ENCODE measurements at regions not wholly inside any gene's neighbourhood (a gene's known extent, or its start where the extent isn't known, plus 50 kb on each side); places are given as distances from the start of the nearest gene placed in this dataset.

GRCh38 chr20:18922251-18922650 is 108.7 kb downstream of the SCP2D1 start:
- Mint-ChIP-seq H3K4me3 (no peak overlapping the region), H3K9me3 (no peaks in the 10 kb centered on the region), H3K4me1 (ENCODE audit: low read depth) (no peaks in the 10 kb centered on the region), H3K36me3 (ENCODE audit: insufficient read depth) (no peaks in the 10 kb centered on the region), H3K27me3 (ENCODE audit: low read depth) (no peaks in the 10 kb centered on the region)
- no peak for DNase-seq
- ATAC-seq, result no peak

- no peak for ATAC-seq
- H3K4me3 Mint-ChIP-seq, result no peak overlapping the region
- no peaks in the 10 kb centered on the region for H3K4me1 Mint-ChIP-seq (ENCODE audit: low read depth)
- no peaks in the 10 kb centered on the region for H3K27me3 Mint-ChIP-seq (ENCODE audit: low read depth)
- DNase-seq, result no peak
- H3K36me3 Mint-ChIP-seq (ENCODE audit: insufficient read depth), result no peaks in the 10 kb centered on the region
- H3K9me3 Mint-ChIP-seq, result no peaks in the 10 kb centered on the region
These were observed 109.3 kb downstream of the SCP2D1 start for GRCh38 chr20:18922898-18923297.

- Mint-ChIP-seq H3K9me3 (no peaks in the 10 kb centered on the region), H3K4me1 (ENCODE audit: low read depth) (no peaks in the 10 kb centered on the region), H3K4me3 (no peak overlapping the region), H3K27me3 (ENCODE audit: low read depth) (no peaks in the 10 kb centered on the region), H3K36me3 (ENCODE audit: insufficient read depth) (no peaks in the 10 kb centered on the region)
- DNase-seq (no peak), ATAC-seq (no peak)
These were observed 113.4 kb downstream of the SCP2D1 start for GRCh38 chr20:18926965-18927364.

GRCh38 chr20:18928626-18929025 is 115.0 kb downstream of the SCP2D1 start:
- no peaks in the 10 kb centered on the region for H3K36me3 Mint-ChIP-seq (ENCODE audit: insufficient read depth)
- no peaks in the 10 kb centered on the region for H3K9me3 Mint-ChIP-seq
- DNase-seq, result no peak
- no peak overlapping the region for H3K4me3 Mint-ChIP-seq
- no peak for ATAC-seq
- H3K4me1 Mint-ChIP-seq (ENCODE audit: low read depth), result no peaks in the 10 kb centered on the region
- peaks cover 3% of the 10 kb centered on the region for H3K27me3 Mint-ChIP-seq (ENCODE audit: low read depth)

GRCh38 chr20:18929800-18930199 is 116.2 kb downstream of the SCP2D1 start:
- Mint-ChIP-seq H3K27me3 (ENCODE audit: low read depth) (peaks cover 3% of the 10 kb centered on the region), H3K36me3 (ENCODE audit: insufficient read depth) (no peaks in the 10 kb centered on the region), H3K4me3 (no peak overlapping the region), H3K4me1 (ENCODE audit: low read depth) (no peaks in the 10 kb centered on the region), H3K9me3 (peaks cover 4% of the 10 kb centered on the region)
- ATAC-seq (no peak), DNase-seq (no peak)

GRCh38 chr20:18943542-18943941 is 130.0 kb downstream of the SCP2D1 start:
- DNase-seq (no peak), ATAC-seq (no peak)
- H3K27me3 Mint-ChIP-seq (ENCODE audit: low read depth), result peaks cover 4% of the 10 kb centered on the region
- H3K4me3 Mint-ChIP-seq, result no peak overlapping the region
- H3K36me3 Mint-ChIP-seq (ENCODE audit: insufficient read depth), result no peaks in the 10 kb centered on the region
- peaks cover 7% of the 10 kb centered on the region for H3K9me3 Mint-ChIP-seq
- no peaks in the 10 kb centered on the region for H3K4me1 Mint-ChIP-seq (ENCODE audit: low read depth)

- Mint-ChIP-seq H3K36me3 (ENCODE audit: insufficient read depth) (no peaks in the 10 kb centered on the region), H3K27me3 (ENCODE audit: low read depth) (peaks cover 1% of the 10 kb centered on the region), H3K4me1 (ENCODE audit: low read depth) (no peaks in the 10 kb centered on the region), H3K4me3 (no peak overlapping the region), H3K9me3 (peaks cover 7% of the 10 kb centered on the region)
- no peak for ATAC-seq
- DNase-seq, result no peak
These were observed 143.3 kb downstream of the SCP2D1 start for GRCh38 chr20:18956890-18957289.

GRCh38 chr20:18957328-18957727 is 143.7 kb downstream of the SCP2D1 start:
- Mint-ChIP-seq H3K9me3 (peaks cover 7% of the 10 kb centered on the region), H3K4me3 (no peak overlapping the region), H3K27me3 (ENCODE audit: low read depth) (peaks cover 1% of the 10 kb centered on the region), H3K36me3 (ENCODE audit: insufficient read depth) (no peaks in the 10 kb centered on the region), H3K4me1 (ENCODE audit: low read depth) (no peaks in the 10 kb centered on the region)
- no peak for DNase-seq
- no peak for ATAC-seq

GRCh38 chr20:18971121-18971520 is 157.5 kb downstream of the SCP2D1 start:
- Mint-ChIP-seq H3K9me3 (no peaks in the 10 kb centered on the region), H3K4me3 (no peak overlapping the region), H3K4me1 (ENCODE audit: low read depth) (no peaks in the 10 kb centered on the region), H3K36me3 (ENCODE audit: insufficient read depth) (no peaks in the 10 kb centered on the region), H3K27me3 (ENCODE audit: low read depth) (no peaks in the 10 kb centered on the region)
- no peak for ATAC-seq
- no peak for DNase-seq

- DNase-seq (no peak), ATAC-seq (no peak)
- Mint-ChIP-seq H3K4me1 (ENCODE audit: low read depth) (no peaks in the 10 kb centered on the region), H3K4me3 (no peak overlapping the region), H3K36me3 (ENCODE audit: insufficient read depth) (no peaks in the 10 kb centered on the region), H3K9me3 (no peaks in the 10 kb centered on the region), H3K27me3 (ENCODE audit: low read depth) (no peaks in the 10 kb centered on the region)
These were observed 158.0 kb downstream of the SCP2D1 start for GRCh38 chr20:18971574-18971973.

GRCh38 chr20:18972251-18972876 is 158.8 kb downstream of the SCP2D1 start:
- Mint-ChIP-seq H3K4me1 (ENCODE audit: low read depth) (no peaks in the 10 kb centered on the region), H3K4me3 (no peak overlapping the region), H3K9me3 (no peaks in the 10 kb centered on the region), H3K36me3 (ENCODE audit: insufficient read depth) (no peaks in the 10 kb centered on the region), H3K27me3 (ENCODE audit: low read depth) (no peaks in the 10 kb centered on the region)
- DNase-seq, result no peak
- no peak for ATAC-seq

GRCh38 chr20:18973529-18974173 is 160.1 kb downstream of the SCP2D1 start:
- H3K4me1 Mint-ChIP-seq (ENCODE audit: low read depth), result no peaks in the 10 kb centered on the region
- no peaks in the 10 kb centered on the region for H3K9me3 Mint-ChIP-seq
- no peak for ATAC-seq

GRCh38 chr20:18974660-18975059 is 161.1 kb downstream of the SCP2D1 start:
- ATAC-seq, result no peak
- Mint-ChIP-seq H3K4me1 (ENCODE audit: low read depth) (no peaks in the 10 kb centered on the region), H3K4me3 (no peak overlapping the region), H3K36me3 (ENCODE audit: insufficient read depth) (no peaks in the 10 kb centered on the region), H3K27me3 (ENCODE audit: low read depth) (peaks cover 2% of the 10 kb centered on the region), H3K9me3 (no peaks in the 10 kb centered on the region)
- no peak for DNase-seq

More at GRCh38 chr20:18973529-18974173, 160.1 kb downstream of the SCP2D1 start:
- Mint-ChIP-seq H3K36me3 (ENCODE audit: insufficient read depth) (no peaks in the 10 kb centered on the region), H3K4me3 (no peak overlapping the region), H3K27me3 (ENCODE audit: low read depth) (peaks cover 2% of the 10 kb centered on the region)
- DNase-seq, result no peak

GRCh38 chr20:18977441-18977840 is 163.9 kb downstream of the SCP2D1 start:
- no peak overlapping the region for H3K4me3 Mint-ChIP-seq
- no peak for ATAC-seq

GRCh38 chr20:18978311-18978710 is 164.7 kb downstream of the SCP2D1 start:
- no peaks in the 10 kb centered on the region for H3K36me3 Mint-ChIP-seq (ENCODE audit: insufficient read depth)
- no peak overlapping the region for H3K4me3 Mint-ChIP-seq
- H3K4me1 Mint-ChIP-seq (ENCODE audit: low read depth), result no peaks in the 10 kb centered on the region
- H3K9me3 Mint-ChIP-seq, result no peaks in the 10 kb centered on the region
- peaks cover 9% of the 10 kb centered on the region for H3K27me3 Mint-ChIP-seq (ENCODE audit: low read depth)
- no peak for DNase-seq
- ATAC-seq, result no peak

More at GRCh38 chr20:18977441-18977840, 163.9 kb downstream of the SCP2D1 start:
- H3K4me1 Mint-ChIP-seq (ENCODE audit: low read depth), result no peaks in the 10 kb centered on the region
- H3K27me3 Mint-ChIP-seq (ENCODE audit: low read depth), result peaks cover 9% of the 10 kb centered on the region
- no peaks in the 10 kb centered on the region for H3K9me3 Mint-ChIP-seq
- no peak for DNase-seq
- H3K36me3 Mint-ChIP-seq (ENCODE audit: insufficient read depth), result no peaks in the 10 kb centered on the region

Data from activated T-cell treated with anti-CD3 and anti-CD28 coated beads, Interleukin-2, amount 50 U/mL, for 4 hours (primary cell).